Memory B cell (primary cell): ENCODE measurements at regions not wholly inside any gene's neighbourhood (a gene's known extent, or its start where the extent isn't known, plus 50 kb on each side); places are given as distances from the start of the nearest gene placed in this dataset.

Experiments used
- ATAC-seq: fragments of 150-1000 bp; cut with Tn5 transposase; 2 replicates; pipeline ENCODE4 v1.10.0; 2021; ENCODE audit warnings: low read depth, mild to moderate bottlenecking, moderate library complexity
- DNase-seq, 2 donors: peaks; one replicate each; pipeline ENCODE4 v3.0.0; 2022; ENCODE audit warnings: low spot score in 2 of 2
- H3K27ac Mint-ChIP-seq: one replicate; pipeline ENCODE4 v1.8.0; 2022; ENCODE audit warnings: mild to moderate bottlenecking, moderate library complexity, mixed read lengths
- H3K27me3 Mint-ChIP-seq: one replicate; pipeline ENCODE4 v1.8.0; 2022; ENCODE audit warnings: mixed read lengths
- H3K36me3 Mint-ChIP-seq: one replicate; pipeline ENCODE4 v1.8.0; 2022; ENCODE audit warnings: mild to moderate bottlenecking, mixed read lengths
- H3K4me1 Mint-ChIP-seq: one replicate; pipeline ENCODE4 v1.8.0; 2022; ENCODE audit warnings: mixed read lengths
- H3K4me3 Mint-ChIP-seq: one replicate; pipeline ENCODE4 v1.8.0; 2022; ENCODE audit warnings: mild to moderate bottlenecking, moderate library complexity, mixed read lengths
- H3K9me3 Mint-ChIP-seq: one replicate; pipeline ENCODE4 v1.8.0; 2022; ENCODE audit warnings: mixed read lengths

DNA sequence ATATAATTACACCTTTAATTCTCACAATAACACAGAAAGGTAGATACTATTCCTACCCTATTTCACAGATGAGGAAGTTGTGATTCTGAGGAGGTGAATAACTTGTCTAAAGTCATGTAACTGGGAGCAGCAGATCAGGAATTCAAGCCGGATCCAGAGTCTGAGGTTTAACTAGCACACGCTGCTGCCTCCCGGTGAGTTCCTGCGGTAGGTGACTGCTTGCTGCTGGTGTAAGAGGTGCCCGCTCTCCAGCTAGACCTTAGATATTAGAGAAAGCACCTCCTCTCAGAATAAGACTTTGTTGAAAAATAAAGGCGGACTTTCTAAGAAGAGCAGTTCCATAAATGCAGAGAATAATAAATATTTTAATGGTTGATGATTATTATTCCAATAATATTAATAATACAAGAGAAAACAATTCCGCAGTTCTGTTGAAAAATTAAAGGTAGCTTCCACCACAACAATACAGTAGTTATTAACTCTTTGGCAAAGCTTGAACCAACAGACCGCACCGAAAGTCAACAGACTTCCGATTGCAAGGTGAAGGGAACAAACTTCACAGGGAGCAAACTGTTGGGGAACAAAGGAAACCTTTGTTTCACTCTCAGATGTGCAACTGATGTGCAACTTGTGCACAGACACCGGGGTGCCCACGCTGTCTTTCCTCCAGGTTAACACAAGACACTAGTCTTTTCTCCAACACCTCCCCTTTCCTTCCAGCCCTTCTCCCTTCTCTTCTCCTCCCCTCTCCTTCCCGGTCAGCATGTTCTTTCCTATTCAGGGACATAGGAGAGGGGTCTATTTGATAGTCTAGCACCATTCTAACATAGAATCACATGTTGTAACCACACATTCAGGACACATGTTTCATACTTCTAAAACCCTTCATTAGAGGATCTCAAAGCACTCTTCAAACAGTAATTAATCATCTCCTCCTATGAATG lies 73.2 kb upstream of the EGLN3 start:
- no peak overlapping the region for H3K27ac Mint-ChIP-seq
- ATAC-seq = no peak

DNA sequence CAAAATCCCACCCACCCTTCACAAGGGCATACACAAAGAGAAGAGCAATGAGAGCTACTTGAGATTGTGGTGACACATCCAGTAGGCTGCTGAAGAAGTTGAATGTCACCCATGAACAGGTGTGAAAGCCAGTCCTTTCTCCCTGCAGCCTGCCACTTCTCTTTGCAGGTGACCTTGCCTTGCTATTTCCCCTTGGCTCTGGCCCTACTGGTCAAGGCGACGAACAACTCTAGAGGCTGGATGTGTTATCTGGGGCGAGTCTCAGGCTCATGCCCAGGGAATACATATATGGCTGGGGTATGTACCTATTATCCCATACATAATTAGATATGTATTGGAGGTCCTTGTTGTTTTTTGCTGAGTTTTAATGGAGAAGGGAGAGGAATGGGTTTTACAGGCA lies 70.2 kb upstream of the EGLN3 start:
- DNase-seq (no peak), ATAC-seq (no peak)
- Mint-ChIP-seq H3K36me3 (no peaks in the 10 kb centered on the region), H3K27ac (no peak overlapping the region), H3K9me3 (no peaks in the 10 kb centered on the region), H3K4me3 (no peak overlapping the region), H3K4me1 (no peaks in the 10 kb centered on the region), H3K27me3 (no peaks in the 10 kb centered on the region)

More for the DNA sequence above, 73.2 kb upstream of the EGLN3 start:
- Mint-ChIP-seq H3K9me3 (peaks cover 3% of the 10 kb centered on the region), H3K27me3 (no peaks in the 10 kb centered on the region), H3K36me3 (no peaks in the 10 kb centered on the region), H3K4me1 (no peaks in the 10 kb centered on the region), H3K4me3 (no peak overlapping the region)
- DNase-seq = no peak

DNA sequence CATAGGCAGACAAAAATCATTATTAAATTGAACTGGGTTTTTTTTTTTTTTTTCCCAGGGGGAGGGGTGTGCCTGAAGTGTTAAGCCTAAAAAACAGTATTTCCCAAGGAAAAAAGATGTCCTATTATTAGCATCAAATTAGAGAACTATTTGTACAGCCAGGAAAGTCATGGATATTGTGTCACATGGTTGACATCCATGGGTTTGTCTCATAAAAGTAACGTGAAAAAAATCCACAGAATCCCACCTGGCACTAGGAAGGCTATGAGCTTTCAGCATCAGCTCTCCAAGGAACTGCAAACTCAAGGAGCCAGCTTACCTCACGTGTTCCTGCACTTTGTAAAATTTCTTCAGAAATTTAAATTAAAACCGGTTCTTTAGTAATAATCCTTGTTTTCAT lies 69.1 kb upstream of the EGLN3 start:
- no peaks in the 10 kb centered on the region for H3K36me3 Mint-ChIP-seq
- H3K4me1 Mint-ChIP-seq = no peaks in the 10 kb centered on the region
- H3K4me3 Mint-ChIP-seq = no peak overlapping the region
- H3K27ac Mint-ChIP-seq = no peak overlapping the region
- ATAC-seq (no peak), DNase-seq (no peak)
- H3K27me3 Mint-ChIP-seq = no peaks in the 10 kb centered on the region
- H3K9me3 Mint-ChIP-seq = no peaks in the 10 kb centered on the region

GRCh38 chr14:34018564-34019244 lies 67.8 kb upstream of the EGLN3 start:
- Mint-ChIP-seq H3K27me3 (no peaks in the 10 kb centered on the region), H3K9me3 (no peaks in the 10 kb centered on the region), H3K27ac (no peak overlapping the region), H3K4me1 (no peaks in the 10 kb centered on the region), H3K4me3 (peak overlapping the region; percentile 43), H3K36me3 (no peaks in the 10 kb centered on the region)
- ATAC-seq (peak; percentile 50), DNase-seq (no peak)

DNA sequence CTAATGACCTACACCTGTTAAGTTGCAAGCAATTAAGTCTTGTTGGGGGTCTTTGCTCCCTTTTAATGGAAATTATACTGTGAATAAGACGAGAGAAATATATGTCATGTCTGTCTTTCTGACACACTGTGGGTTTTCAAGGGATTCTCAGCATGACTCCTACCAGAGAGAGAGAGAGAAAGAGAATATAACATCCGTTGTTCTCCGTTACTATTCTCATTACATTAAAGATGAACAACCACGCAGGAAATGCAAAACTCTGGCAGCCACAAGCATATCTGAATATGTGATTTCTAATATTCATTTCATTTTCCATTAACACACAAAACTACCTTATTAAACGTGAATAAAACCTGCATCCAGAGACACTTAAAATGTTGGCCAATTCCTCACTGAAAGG lies 67.3 kb upstream of the EGLN3 start:
- Mint-ChIP-seq H3K4me3 (peak overlapping the region; percentile 43), H3K9me3 (no peaks in the 10 kb centered on the region)
- DNase-seq = no peak

DNA sequence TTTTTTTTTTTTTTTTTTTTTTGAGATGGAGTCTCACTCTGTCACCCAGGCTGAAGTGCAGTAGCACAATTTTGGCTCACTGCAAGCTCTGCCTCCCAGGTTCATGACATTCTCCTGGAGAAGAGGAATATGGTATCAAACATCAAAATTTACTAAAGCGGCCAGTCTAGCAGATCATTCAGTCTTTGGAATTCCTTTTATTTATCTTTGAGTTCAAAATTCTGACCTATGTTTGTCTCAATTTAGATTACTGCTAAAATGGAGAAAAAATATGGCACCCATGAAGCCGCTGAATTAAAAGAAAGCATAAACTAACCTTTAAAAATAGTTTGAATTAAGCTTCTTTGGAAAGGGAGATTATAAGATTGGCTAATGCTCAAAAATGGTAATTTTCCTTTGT lies 64.5 kb upstream of the EGLN3 start:
- no peaks in the 10 kb centered on the region for H3K4me1 Mint-ChIP-seq
- H3K4me3 Mint-ChIP-seq = no peak overlapping the region
- no peak for DNase-seq
- no peak for ATAC-seq
- H3K27ac Mint-ChIP-seq = no peak overlapping the region
- no peaks in the 10 kb centered on the region for H3K36me3 Mint-ChIP-seq
- H3K9me3 Mint-ChIP-seq = no peaks in the 10 kb centered on the region
- peaks cover 2% of the 10 kb centered on the region for H3K27me3 Mint-ChIP-seq

More for the DNA sequence above, 67.3 kb upstream of the EGLN3 start:
- Mint-ChIP-seq H3K27me3 (no peaks in the 10 kb centered on the region), H3K27ac (no peak overlapping the region), H3K36me3 (no peaks in the 10 kb centered on the region), H3K4me1 (no peaks in the 10 kb centered on the region)
- no peak for ATAC-seq

DNA sequence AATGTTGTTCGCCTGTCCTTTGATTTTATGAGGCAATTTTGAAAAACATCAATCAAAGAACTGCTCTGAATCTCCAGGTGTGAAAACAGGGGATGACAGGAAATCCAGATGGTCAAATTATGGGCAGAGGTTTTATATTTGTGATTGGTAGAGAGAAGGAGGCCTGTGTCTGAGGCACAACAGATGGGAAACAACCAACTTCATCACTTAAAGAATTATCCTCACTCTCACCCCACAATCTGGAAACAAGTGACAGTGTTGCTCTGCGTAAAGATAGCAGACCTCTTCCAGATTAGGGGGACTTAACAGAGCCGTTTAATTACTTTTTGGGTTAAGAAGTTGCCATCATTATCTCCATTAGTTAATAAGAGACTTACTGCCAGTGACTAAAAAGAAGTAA lies 64.1 kb upstream of the EGLN3 start:
- no peaks in the 10 kb centered on the region for H3K36me3 Mint-ChIP-seq
- peaks cover 2% of the 10 kb centered on the region for H3K27me3 Mint-ChIP-seq
- ATAC-seq (no peak), DNase-seq (no peak)
- no peak overlapping the region for H3K4me3 Mint-ChIP-seq
- H3K4me1 Mint-ChIP-seq = no peaks in the 10 kb centered on the region
- no peaks in the 10 kb centered on the region for H3K9me3 Mint-ChIP-seq
- no peak overlapping the region for H3K27ac Mint-ChIP-seq

GRCh38 chr14:34013721-34014060 lies 62.8 kb upstream of the EGLN3 start:
- Mint-ChIP-seq H3K9me3 (no peaks in the 10 kb centered on the region), H3K27me3 (peaks cover 2% of the 10 kb centered on the region), H3K36me3 (no peaks in the 10 kb centered on the region), H3K27ac (no peak overlapping the region), H3K4me3 (no peak overlapping the region), H3K4me1 (no peaks in the 10 kb centered on the region)
- DNase-seq (no peak), ATAC-seq (no peak)

DNA sequence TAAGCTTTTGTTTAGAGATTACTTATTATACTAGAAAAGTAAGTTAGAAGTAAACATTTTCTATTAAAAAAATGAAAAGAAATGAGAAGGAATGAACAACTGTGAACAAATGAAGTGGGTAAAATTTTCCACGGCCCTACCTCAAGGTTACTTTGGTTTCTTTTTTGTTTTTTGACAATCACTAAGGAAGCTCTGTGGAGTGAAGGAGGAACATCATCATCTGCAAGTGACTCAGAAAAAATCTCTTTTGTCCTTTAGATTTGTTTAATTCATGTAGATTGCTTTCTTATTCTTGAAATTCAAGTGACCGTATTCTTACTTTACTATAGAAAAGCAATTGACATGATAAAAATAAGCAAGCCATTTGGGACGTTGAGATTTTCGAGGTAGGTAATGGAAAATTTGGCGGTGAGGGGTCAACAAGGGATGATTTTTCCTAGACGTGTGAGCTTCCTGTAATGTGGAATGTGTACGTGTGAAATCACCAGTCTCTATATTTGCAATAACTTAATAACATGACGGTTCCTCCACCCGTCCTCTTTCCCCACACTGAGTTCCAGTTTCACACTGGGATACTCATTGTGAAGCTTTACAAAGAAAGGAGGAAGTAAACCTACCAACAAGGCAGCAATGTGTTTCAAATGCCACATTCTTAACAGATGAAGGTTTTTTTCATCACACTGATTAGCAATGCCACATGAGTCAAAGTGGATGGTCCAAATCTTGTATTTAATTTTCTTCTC lies 62.3 kb upstream of the EGLN3 start:
- H3K27me3 Mint-ChIP-seq = peaks cover 2% of the 10 kb centered on the region
- no peaks in the 10 kb centered on the region for H3K36me3 Mint-ChIP-seq
- no peaks in the 10 kb centered on the region for H3K9me3 Mint-ChIP-seq
- H3K4me1 Mint-ChIP-seq = no peaks in the 10 kb centered on the region
- DNase-seq (no peak), ATAC-seq (no peak)
- no peak overlapping the region for H3K27ac Mint-ChIP-seq
- no peak overlapping the region for H3K4me3 Mint-ChIP-seq

DNA sequence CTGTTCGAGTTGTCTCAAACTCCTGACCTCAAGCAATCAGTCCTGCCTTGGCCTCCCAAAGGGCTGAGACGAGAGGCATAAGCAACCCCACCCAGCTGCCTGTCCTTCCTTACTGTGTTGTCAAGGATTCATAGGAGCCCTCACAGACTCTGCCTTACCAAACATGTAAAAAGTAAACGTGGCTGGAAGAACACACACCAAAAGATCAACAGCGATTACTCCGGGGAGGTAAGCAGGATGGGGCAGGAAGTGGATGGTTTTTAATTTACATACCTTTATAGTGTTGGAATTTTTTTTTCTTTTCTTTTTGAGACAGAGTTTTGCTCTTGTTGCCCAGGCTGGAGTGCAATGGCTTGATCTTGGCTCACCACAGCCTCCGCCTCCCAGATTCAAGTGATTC lies 61.5 kb upstream of the EGLN3 start:
- Mint-ChIP-seq H3K4me1 (no peaks in the 10 kb centered on the region), H3K9me3 (no peaks in the 10 kb centered on the region), H3K4me3 (no peak overlapping the region), H3K36me3 (no peaks in the 10 kb centered on the region), H3K27ac (no peak overlapping the region), H3K27me3 (peaks cover 2% of the 10 kb centered on the region)
- no peak for ATAC-seq
- DNase-seq = no peak

DNA sequence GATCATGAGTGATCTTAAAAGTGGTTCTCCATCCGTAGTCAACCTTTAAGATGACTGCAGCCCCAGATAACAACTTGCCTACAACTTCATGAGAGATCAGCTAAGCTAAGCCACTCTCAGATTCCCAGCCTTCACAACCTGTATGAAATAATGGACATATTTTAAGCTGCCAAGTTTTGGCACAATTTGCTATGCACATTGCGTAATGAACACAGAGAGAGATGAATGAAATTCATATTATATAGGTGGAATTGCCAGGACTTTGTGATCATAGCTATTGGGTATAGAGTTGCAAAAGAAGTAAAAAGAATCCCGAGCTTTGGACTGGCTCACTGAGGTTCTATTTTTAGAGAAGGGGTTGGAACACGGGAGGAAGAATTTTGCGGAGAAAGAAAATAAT lies 59.1 kb upstream of the EGLN3 start:
- DNase-seq (no peak), ATAC-seq (no peak)
- H3K27ac Mint-ChIP-seq = no peak overlapping the region
- H3K27me3 Mint-ChIP-seq = peaks cover 2% of the 10 kb centered on the region
- H3K9me3 Mint-ChIP-seq = peaks cover 2% of the 10 kb centered on the region
- no peak overlapping the region for H3K4me3 Mint-ChIP-seq
- no peaks in the 10 kb centered on the region for H3K4me1 Mint-ChIP-seq
- H3K36me3 Mint-ChIP-seq = no peaks in the 10 kb centered on the region

DNA sequence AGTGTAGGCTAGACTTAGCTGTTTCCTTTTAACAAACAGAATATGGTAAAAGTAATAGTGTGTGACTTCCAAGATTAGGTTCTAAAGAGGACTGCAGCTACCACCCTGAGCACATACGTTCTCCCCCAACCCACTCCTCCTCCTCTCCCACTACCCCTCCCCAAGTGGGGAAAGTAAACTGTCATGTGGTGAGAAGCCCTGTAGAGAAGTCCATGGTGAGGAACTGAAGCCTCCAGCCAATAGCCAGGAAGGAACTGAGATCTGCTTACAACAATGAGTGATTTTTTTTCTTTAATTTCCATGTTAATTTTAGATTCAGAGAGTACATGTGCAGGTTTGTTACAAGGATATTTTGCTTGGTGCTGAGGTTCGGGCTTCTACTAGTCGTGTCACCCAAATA lies 57.0 kb upstream of the EGLN3 start:
- Mint-ChIP-seq H3K27ac (no peak overlapping the region), H3K4me3 (no peak overlapping the region), H3K36me3 (no peaks in the 10 kb centered on the region), H3K27me3 (peaks cover 2% of the 10 kb centered on the region), H3K9me3 (peaks cover 2% of the 10 kb centered on the region), H3K4me1 (no peaks in the 10 kb centered on the region)
- DNase-seq = no peak
- no peak for ATAC-seq

- Mint-ChIP-seq H3K9me3 (peaks cover 2% of the 10 kb centered on the region), H3K4me1 (no peaks in the 10 kb centered on the region), H3K4me3 (no peak overlapping the region), H3K36me3 (no peaks in the 10 kb centered on the region), H3K27me3 (no peaks in the 10 kb centered on the region), H3K27ac (no peak overlapping the region)
- DNase-seq (no peak), ATAC-seq (no peak)
Measured at GRCh38 chr14:34005901-34006300, 55.0 kb upstream of the EGLN3 start.

DNA sequence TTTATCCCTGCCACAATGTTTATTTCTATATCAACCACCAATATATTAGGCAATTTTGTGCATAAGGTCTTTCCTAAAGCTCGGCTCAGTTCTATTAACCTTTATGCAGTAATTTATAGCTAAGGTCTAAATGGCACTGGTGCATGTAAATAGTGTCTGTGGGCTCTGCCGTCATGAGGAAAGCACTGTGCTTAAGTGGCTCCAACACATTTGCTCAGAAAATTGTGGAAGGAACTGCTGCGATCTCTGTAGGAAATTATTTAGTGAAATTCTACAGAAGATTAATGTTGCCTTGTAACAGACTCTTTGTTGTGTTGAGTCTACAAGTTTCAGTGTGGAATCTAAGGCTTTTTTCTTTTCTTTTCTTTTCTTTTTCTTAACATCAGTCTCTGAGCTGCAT lies 54.0 kb upstream of the EGLN3 start:
- ATAC-seq (no peak), DNase-seq (no peak)
- H3K9me3 Mint-ChIP-seq = peaks cover 2% of the 10 kb centered on the region
- H3K4me3 Mint-ChIP-seq = no peak overlapping the region
- no peaks in the 10 kb centered on the region for H3K4me1 Mint-ChIP-seq
- no peak overlapping the region for H3K27ac Mint-ChIP-seq
- no peaks in the 10 kb centered on the region for H3K27me3 Mint-ChIP-seq
- no peaks in the 10 kb centered on the region for H3K36me3 Mint-ChIP-seq
